Fibroblast of mammary gland (primary cell): ENCODE measurements at regions not wholly inside any gene's neighbourhood (a gene's known extent, or its start where the extent isn't known, plus 50 kb on each side); places are given as distances from the start of the nearest gene placed in this dataset.

Experiments
- DNase-seq: peaks from one replicate; pipeline ENCODE4 v3.0.0-alpha.2; 2010; ENCODE audit warnings: low read depth
- H3K4me3 ChIP-seq: 2 replicates; pipeline ENCODE4 v1.5.1; 2011; ENCODE audit warnings: low read depth, mild to moderate bottlenecking, low read length, moderate library complexity; ENCODE audit not compliant: control insufficient read depth
- CTCF ChIP-seq: conservative IDR thresholded peaks from 2 replicates; pipeline ENCODE4 v1.5.1; 2011; ENCODE audit warnings: low read depth, low read length, inconsistent platforms; ENCODE audit not compliant: control insufficient read depth, insufficient read depth

GRCh38 chr12:107477018-107477417 lies 208.6 kb upstream of the PWP1 start:
- DNase-seq: no peak
- H3K4me3 ChIP-seq: no peak overlapping the region
- no peak for TF ChIP-seq CTCF

- peak; percentile 43 for DNase-seq
- no peak overlapping the region for H3K4me3 ChIP-seq
- TF ChIP-seq CTCF: no peak
Measured at GRCh38 chr12:107477947-107478610, 207.5 kb upstream of the PWP1 start.

GRCh38 chr12:107478881-107479280 lies 206.7 kb upstream of the PWP1 start:
- TF ChIP-seq CTCF: no peak
- DNase-seq: peak; percentile 82
- no peak overlapping the region for H3K4me3 ChIP-seq

- TF ChIP-seq CTCF: no peak
- DNase-seq: no peak
- H3K4me3 ChIP-seq: no peak overlapping the region
Measured at GRCh38 chr12:107480836-107481608, 204.6 kb upstream of the PWP1 start.

- no peak for DNase-seq
- TF ChIP-seq CTCF: no peak
- no peak overlapping the region for H3K4me3 ChIP-seq
Measured at GRCh38 chr12:107484230-107484629, 201.4 kb upstream of the PWP1 start.

GRCh38 chr12:107484941-107485340 lies 200.7 kb upstream of the PWP1 start:
- no peak overlapping the region for H3K4me3 ChIP-seq
- no peak for TF ChIP-seq CTCF
- no peak for DNase-seq

GRCh38 chr12:107485731-107486130 lies 199.9 kb upstream of the PWP1 start:
- DNase-seq: peak; percentile 18
- no peak for TF ChIP-seq CTCF
- no peak overlapping the region for H3K4me3 ChIP-seq
